Natural killer cell (primary cell): ENCODE measurements at regions not wholly inside any gene's neighbourhood (a gene's known extent, or its start where the extent isn't known, plus 50 kb on each side); places are given as distances from the start of the nearest gene placed in this dataset.

Source experiments
- ATAC-seq, 3 donors: fragments of 150-1000 bp in 2 of 3; fragments of 200-7000 bp in 1 of 3; cut with Tn5 transposase; 1 replicate in 1 of 3; 2 replicates in 2 of 3; pipeline ENCODE4 v1.10.0; 2021; ENCODE audit warnings: mild to moderate bottlenecking in 2 of 3, moderate library complexity in 2 of 3
- DNase-seq, 2 donors: peaks; one replicate each; pipeline versions ENCODE4 v3.0.0 to v3.0.0-alpha.2; 2013 to 2021; ENCODE audit warnings: mixed read lengths in 1 of 2
- H3K27ac ChIP-seq: one replicate; pipeline ENCODE4 v1.5.1; 2013; ENCODE audit warnings: mild to moderate bottlenecking, low read length
- H3K27me3 ChIP-seq: one replicate; pipeline ENCODE4 v1.6.1; 2013; ENCODE audit warnings: low read length; ENCODE audit not compliant: control insufficient read depth, insufficient read depth
- H3K36me3 ChIP-seq: one replicate; pipeline ENCODE4 v1.6.1; 2013; ENCODE audit warnings: low read length; ENCODE audit not compliant: control insufficient read depth, insufficient read depth
- H3K4me1 ChIP-seq: one replicate; pipeline ENCODE4 v1.6.1; 2013; ENCODE audit warnings: low read length; ENCODE audit not compliant: control insufficient read depth, insufficient read depth
- H3K4me3 ChIP-seq: one replicate; pipeline ENCODE4 v1.5.1; 2013; ENCODE audit warnings: low read length
- H3K9me3 ChIP-seq: one replicate; pipeline ENCODE4 v1.6.1; 2013; ENCODE audit warnings: low read length; ENCODE audit not compliant: control insufficient read depth, insufficient read depth
- H3K27ac Mint-ChIP-seq, 2 donors: one replicate each; pipeline ENCODE4 v1.8.0; 2022; ENCODE audit warnings: mild to moderate bottlenecking in 2 of 2, mixed read lengths in 2 of 2, moderate library complexity in 1 of 2
- H3K27me3 Mint-ChIP-seq, 2 donors: one replicate each; pipeline ENCODE4 v1.8.0; 2022; ENCODE audit warnings: low read depth in 2 of 2, mixed read lengths in 2 of 2
- H3K36me3 Mint-ChIP-seq: one replicate; pipeline ENCODE4 v1.8.0; 2022; ENCODE audit warnings: mixed read lengths
- H3K4me1 Mint-ChIP-seq, 2 donors: one replicate each; pipeline ENCODE4 v1.8.0; 2022; ENCODE audit warnings: mixed read lengths in 2 of 2
- H3K4me3 Mint-ChIP-seq: one replicate; pipeline ENCODE4 v1.8.0; 2022; ENCODE audit warnings: mild to moderate bottlenecking, moderate library complexity, mixed read lengths
- H3K9me3 Mint-ChIP-seq, 2 donors: one replicate each; pipeline ENCODE4 v1.8.0; 2022; ENCODE audit warnings: mixed read lengths in 2 of 2
- CTCF ChIP-seq: fragments of 200-600 bp; IDR thresholded peaks from one replicate; pipeline ENCODE4 v1.8.0; 2022; ENCODE audit warnings: antibody characterized with exemption
- WGBS: methylation state at CpG from one replicate; pipeline ENCODE4 v1.1.7; 2013; ENCODE audit warnings: missing lambda C conversion rate; ENCODE audit not compliant: insufficient coverage; 5-methylcytosine and 5-hydroxymethylcytosine counted together
- intact Hi-C: fragments of 100-400 bp; cut with micrococcal nuclease; formaldehyde crosslinking; loops from one replicate; pipeline ENCODE4 v1.14.2; 2022

- no peak overlapping the region for H3K27ac Mint-ChIP-seq
- peaks cover 0 to 3% of the 10 kb centered on the region in 2 donors for H3K27me3 Mint-ChIP-seq
- peaks cover 2 to 4% of the 10 kb centered on the region in 2 donors for H3K9me3 Mint-ChIP-seq
- H3K36me3 Mint-ChIP-seq: no peaks in the 10 kb centered on the region
- H3K4me3 Mint-ChIP-seq: no peak overlapping the region
- no peaks in the 10 kb centered on the region for H3K36me3 ChIP-seq
- intact Hi-C loops: no loop called here
- WGBS: 44% methylated on average over 6 of the region's 7 CpGs
- DNase-seq (no peak), ATAC-seq (no peak)
- TF ChIP-seq CTCF: no peak
- H3K4me1 Mint-ChIP-seq: no peaks in the 10 kb centered on the region
- H3K27me3 ChIP-seq: no peaks in the 10 kb centered on the region
- no peaks in the 10 kb centered on the region for H3K9me3 ChIP-seq
- H3K4me3 ChIP-seq: no peak overlapping the region
- no peak overlapping the region for H3K27ac ChIP-seq
- H3K4me1 ChIP-seq: no peaks in the 10 kb centered on the region
These were observed 173.4 kb upstream of the SGCG start for GRCh38 chr13:23007426-23007825.

- Mint-ChIP-seq H3K27ac (no peak overlapping the region), H3K36me3 (no peaks in the 10 kb centered on the region), H3K4me1 (no peaks in the 10 kb centered on the region), H3K27me3 (no peaks in the 10 kb centered on the region), H3K4me3 (no peak overlapping the region), H3K9me3 (peaks cover 0 to 4% of the 10 kb centered on the region in 2 donors)
- no peak overlapping the region for H3K27ac ChIP-seq
- peak in 1 of 3 donors; percentile 55 for ATAC-seq
- 88% methylated on average over 3 of the region's 3 CpGs for WGBS
- intact Hi-C loops: no loop called here
- DNase-seq: no peak
- H3K4me3 ChIP-seq: no peak overlapping the region
- no peaks in the 10 kb centered on the region for H3K4me1 ChIP-seq
- H3K36me3 ChIP-seq: no peaks in the 10 kb centered on the region
- H3K27me3 ChIP-seq: no peaks in the 10 kb centered on the region
- no peak for TF ChIP-seq CTCF
- H3K9me3 ChIP-seq: no peaks in the 10 kb centered on the region
These were observed 162.6 kb upstream of the SGCG start for GRCh38 chr13:23018143-23018542.

- Histone ChIP-seq H3K27ac (no peak overlapping the region), H3K4me3 (no peak overlapping the region), H3K27me3 (no peaks in the 10 kb centered on the region), H3K9me3 (no peaks in the 10 kb centered on the region), H3K4me1 (no peaks in the 10 kb centered on the region), H3K36me3 (no peaks in the 10 kb centered on the region)
- peak; percentile 72 for TF ChIP-seq CTCF
- no peaks in the 10 kb centered on the region for H3K27me3 Mint-ChIP-seq
- no peak overlapping the region for H3K27ac Mint-ChIP-seq
- peak in 1 of 2 donors; percentile 63 for DNase-seq
- intact Hi-C loops: loop anchor here (10.0 kb wide), 1 partner anchor 1176 kb away; no protein-coding TSS in a partner anchor
- H3K4me1 Mint-ChIP-seq: no peaks in the 10 kb centered on the region
- H3K4me3 Mint-ChIP-seq: no peak overlapping the region
- 0% methylated on average over 2 of the region's 5 CpGs for WGBS
- H3K36me3 Mint-ChIP-seq: no peaks in the 10 kb centered on the region
- ATAC-seq: peak; percentile 61 to 86 (median 72)
- peaks cover 0 to 2% of the 10 kb centered on the region in 2 donors for H3K9me3 Mint-ChIP-seq
These were observed 160.4 kb upstream of the SGCG start for GRCh38 chr13:23020246-23020843.

- no peak overlapping the region for H3K4me3 ChIP-seq
- Mint-ChIP-seq H3K4me3 (no peak overlapping the region), H3K36me3 (no peaks in the 10 kb centered on the region), H3K27ac (no peak overlapping the region), H3K9me3 (no peaks in the 10 kb centered on the region), H3K27me3 (no peaks in the 10 kb centered on the region), H3K4me1 (no peaks in the 10 kb centered on the region)
- no peaks in the 10 kb centered on the region for H3K27me3 ChIP-seq
- intact Hi-C loops: loop anchor here (10.0 kb wide), 1 partner anchor 1177 kb away; no protein-coding TSS in a partner anchor
- WGBS: 86% methylated on average over 4 of the region's 5 CpGs
- H3K27ac ChIP-seq: no peak overlapping the region
- TF ChIP-seq CTCF: no peak
- no peaks in the 10 kb centered on the region for H3K9me3 ChIP-seq
- DNase-seq (no peak), ATAC-seq (no peak)
- no peaks in the 10 kb centered on the region for H3K36me3 ChIP-seq
- H3K4me1 ChIP-seq: peaks cover 3% of the 10 kb centered on the region
These were observed 158.9 kb upstream of the SGCG start for GRCh38 chr13:23021906-23022305.
